ENCODE measurements at regions not wholly inside any gene's neighbourhood (a gene's known extent, or its start where the extent isn't known, plus 50 kb on each side); places are given as distances from the start of the nearest gene placed in this dataset.

- TF ChIP-seq CTCF (IDR thresholded peaks at IDR 0.05) (no peak), EP300 (IDR thresholded peaks at IDR 0.05) (no peak)
These were observed 906.9 kb upstream of the INTU start for GRCh38 chr4:126725906-126726305.

All from suprapubic skin (tissue), 3 donors.